GM18508 (cell line): ENCODE measurements at regions not wholly inside any gene's neighbourhood (a gene's known extent, or its start where the extent isn't known, plus 50 kb on each side); places are given as distances from the start of the nearest gene placed in this dataset.

Source experiments
- ATAC-seq: cut with Tn5 transposase; IDR thresholded peaks from one replicate; pipeline ENCODE4 v1.9.1; 2021; ENCODE audit warnings: moderate number of reproducible peaks; ENCODE audit not compliant: insufficient read depth, unreplicated experiment

DNA sequence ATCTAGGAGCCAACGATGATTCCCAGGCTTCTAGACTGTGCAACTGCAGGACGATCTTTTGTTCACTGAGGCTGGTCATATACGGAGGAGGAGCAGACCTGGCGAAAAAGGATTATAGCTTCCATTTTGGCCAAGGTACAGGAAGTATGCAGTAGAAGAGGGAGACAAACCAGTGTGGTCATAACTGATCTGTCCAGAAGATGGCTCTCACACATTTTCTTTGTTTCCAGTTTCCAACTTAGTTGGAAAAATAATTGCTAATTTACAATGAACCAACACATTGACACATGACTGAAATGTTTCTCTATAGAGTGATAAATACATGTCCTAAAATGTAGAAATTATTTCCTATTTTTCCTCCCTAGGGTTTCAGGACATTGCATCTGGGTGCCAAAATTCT is 364.1 kb upstream of the BTBD3 start:
- no peak for ATAC-seq

DNA sequence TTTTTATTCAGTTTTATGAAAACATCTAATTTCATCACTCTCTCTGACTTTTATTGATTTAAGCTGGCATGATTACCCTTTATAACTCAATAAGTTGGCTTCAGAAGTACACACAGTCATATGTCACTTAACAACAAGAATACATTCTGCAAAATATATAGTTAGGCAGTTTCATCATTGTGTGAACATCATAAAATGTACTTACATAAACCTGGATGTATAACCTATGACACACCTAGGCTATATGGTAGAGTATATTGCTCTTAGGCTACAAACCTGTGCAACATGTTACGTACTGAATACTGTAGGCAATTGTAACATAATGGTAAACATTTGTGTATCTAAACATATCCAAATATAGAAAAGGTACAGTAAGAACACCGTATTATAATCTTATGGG is 362.2 kb upstream of the BTBD3 start:
- ATAC-seq = no peak

DNA sequence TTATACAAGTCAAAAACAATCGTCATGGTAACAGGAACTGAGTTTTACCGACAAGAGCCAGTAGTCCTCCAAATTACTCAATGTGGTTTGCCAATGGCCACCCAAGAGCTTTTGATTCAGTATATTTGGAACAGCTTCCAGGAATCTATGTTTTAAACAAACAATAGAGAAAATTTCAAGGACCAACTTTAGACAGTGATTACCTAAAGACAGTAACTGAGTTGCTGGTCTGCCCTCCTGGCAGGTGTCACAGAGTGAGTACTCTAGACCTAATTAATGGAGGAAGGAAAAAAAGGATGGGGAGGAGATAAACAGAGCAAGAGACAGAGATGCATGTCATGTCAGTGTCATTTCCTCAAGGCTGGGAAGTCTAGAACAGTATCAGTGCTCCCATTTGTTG is 361.3 kb upstream of the BTBD3 start:
- ATAC-seq = no peak

DNA sequence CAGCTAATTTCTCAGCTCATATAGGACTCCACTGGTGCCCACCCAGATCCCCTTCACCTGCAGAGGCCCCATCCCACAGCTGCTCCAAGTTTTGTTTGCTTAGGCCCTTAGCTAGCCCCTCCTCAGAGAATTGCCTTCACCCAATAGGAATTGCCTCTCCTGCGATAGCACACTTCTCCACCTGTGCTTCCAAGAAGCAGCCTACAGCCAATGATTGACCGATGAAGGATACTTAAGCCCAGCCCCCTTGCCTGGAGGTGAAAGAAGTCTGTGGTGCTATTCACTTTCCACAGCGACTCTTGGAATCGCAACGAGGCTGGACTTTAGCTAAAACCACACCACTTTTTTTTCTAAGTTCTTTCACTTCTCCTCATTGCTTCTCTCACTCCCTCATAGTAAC is 353.2 kb upstream of the BTBD3 start:
- no peak for ATAC-seq

DNA sequence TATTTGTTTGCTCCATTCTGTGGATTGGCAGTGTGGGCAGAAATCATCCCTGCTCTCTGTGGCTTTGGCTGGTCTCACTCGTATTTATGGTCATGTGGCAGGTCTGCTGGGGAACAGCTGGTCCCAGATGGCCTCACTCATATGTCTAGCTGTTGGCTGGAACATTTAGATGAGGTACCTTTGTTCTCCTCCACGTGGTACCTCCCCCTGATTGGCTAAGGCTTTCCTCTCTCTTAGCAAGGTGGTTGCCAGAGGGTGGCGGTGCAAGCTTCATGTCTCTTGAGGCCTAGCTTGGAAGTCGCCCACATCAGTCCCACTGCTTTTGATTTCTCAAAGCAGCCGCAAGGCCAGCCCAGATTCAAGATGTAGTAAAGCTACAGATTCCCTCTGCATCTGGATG is 348.5 kb upstream of the BTBD3 start:
- no peak for ATAC-seq

DNA sequence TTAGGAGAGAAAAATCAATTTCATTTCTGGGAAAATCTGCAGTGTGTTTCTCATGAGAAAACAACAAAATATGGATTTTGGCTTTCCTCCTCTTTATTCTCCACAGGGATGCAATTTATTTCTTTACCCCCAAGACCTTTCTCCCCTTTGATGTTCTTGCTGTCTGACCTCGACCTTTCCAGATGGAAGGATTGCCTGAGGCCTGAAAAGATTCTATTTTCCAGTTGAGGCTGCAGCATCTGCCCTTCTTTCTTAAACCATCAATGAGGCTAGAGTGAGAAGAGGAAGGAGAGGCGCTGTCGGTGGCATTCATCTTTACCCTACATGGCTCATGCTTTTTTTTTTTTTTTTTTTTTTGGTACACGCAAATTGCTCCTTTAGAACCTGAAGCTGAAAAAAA is 344.2 kb upstream of the BTBD3 start:
- ATAC-seq = no peak

DNA sequence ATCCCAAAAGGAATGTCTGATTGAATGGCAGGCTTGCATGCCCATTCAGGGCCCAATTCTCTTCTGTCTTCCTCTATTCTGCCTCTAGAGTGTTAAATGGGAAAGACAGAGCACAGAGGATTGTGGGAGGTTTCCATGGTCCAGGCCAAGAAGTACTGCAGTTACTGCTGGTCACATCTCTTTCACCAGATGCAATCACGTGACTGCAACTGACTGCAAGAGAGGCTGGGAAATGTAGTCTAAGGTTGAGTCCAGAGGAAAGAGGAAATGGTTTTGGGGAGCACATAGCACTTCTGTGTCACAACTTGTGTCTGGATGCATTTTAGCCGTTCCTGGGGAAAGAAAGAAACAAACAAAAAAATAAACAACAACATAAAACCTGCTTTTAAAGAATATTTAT is 336.4 kb upstream of the BTBD3 start:
- ATAC-seq = no peak

DNA sequence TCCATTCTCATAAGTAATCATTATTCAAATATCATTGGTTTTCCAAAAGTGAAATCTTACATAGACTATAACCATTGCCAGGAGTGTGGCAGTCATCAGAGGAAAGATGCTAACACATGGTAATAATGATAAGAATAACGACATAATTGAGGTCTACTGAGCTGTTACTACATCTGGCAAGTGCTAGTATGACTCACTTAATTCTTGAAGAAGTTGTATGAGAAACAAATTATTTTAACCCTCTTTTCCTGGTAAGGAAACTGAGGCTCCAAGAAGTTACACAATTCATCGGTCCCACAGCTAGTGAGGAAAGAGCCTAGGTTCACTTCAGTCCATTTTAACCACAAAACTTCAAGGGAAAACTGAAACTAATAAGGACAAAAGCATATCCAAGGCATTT is 335.6 kb upstream of the BTBD3 start:
- ATAC-seq = no peak

DNA sequence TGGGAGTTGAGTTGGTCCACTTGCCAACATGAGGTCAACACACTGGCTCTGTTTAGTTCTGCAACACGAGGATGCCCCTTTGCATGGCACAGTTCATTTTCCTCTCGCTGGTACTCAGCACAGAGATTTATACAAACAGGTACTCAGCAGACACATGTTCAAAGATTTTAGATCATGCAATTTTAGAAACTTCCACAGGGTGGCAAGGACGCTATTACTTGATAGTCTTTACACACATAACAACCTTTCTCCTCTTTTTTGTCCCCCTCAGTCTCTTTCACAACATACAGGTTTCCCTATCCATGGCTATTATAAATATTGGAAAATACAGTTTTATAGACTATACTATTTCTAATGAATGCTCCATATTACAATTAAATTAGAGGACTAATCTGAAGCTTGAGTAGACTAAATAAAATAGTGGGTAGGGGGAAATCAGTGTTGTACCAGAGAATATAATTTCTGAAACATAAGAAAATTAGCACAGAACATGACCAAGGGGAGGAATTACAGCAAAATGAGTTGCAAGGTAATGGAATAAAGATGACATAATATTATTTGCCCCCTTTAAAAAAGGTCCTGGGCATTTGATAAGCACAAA is 331.8 kb upstream of the BTBD3 start:
- ATAC-seq = no peak

DNA sequence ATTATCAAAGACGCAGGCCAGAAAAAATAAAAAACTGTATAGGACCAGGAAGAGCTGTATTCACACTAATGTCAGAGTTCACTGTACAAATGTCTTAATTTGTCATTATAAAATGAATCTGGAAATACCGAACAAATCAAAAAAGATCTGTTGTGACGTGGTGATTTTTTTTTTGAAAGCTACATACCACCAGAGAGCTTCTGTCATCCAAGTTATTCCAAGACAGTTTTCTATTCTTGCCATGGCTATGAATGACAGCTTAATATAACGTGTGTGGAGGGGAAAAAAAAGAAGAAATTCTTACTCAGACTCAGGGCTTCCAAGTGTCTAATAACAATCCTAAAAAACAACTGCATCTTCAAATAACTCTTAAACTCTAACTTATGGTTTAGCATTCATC is 328.8 kb upstream of the BTBD3 start:
- no peak for ATAC-seq

DNA sequence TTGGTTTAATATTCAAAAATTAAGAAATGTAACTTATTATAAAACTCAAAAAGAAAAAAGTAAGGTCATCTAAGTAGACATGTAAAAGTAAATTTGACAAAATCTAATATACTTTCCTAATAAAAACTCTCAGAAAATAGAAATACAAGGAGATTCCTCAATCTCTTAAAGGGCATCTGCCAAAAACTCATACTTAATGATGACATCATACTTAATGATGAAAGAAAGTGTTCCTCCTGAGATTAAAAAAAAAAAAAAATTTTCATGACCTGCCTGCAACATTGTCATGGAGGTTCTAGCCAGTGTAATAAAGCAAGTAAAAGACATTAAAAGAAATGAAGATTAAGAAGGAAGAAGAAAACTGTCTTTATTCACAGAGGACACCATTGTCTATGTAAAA is 325.7 kb upstream of the BTBD3 start:
- ATAC-seq = no peak

DNA sequence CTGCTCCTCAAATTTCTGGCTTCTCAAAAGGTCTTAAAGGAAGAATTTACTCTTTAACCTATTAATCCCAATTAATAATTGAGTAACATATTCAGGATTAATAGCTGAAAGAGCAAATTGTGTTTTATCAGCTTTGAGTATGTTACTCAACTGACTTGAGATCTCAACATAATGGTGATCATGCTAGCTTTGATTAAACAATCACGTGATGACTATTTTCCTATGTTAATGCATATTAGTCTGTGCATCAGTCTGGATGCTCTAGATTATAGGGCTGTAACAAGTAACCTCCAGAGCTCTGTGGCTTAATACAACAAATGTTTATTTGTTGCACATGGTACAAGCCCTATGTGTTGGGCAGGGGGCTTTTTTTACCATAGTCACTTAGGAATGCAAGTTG is 313.4 kb upstream of the BTBD3 start:
- no peak for ATAC-seq

DNA sequence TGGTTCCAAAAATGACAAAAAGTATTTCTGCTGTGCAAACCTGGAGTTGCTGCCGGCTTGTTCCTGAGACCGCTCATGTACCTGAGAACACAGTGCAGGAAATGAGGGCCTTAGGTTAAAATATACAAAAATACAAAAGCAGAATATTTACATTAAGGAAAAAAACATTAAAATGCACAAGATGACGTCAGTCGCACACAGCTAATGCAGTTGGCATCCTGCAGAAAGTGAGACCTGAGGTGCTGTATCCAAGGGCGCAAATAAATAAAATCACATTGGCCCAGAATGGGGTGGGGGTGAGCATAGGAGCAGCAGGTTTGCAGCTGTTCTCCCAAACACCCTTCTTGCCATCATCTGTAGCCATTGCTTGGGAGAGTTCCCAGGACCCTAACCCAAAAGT is 310.6 kb upstream of the BTBD3 start:
- ATAC-seq = no peak

DNA sequence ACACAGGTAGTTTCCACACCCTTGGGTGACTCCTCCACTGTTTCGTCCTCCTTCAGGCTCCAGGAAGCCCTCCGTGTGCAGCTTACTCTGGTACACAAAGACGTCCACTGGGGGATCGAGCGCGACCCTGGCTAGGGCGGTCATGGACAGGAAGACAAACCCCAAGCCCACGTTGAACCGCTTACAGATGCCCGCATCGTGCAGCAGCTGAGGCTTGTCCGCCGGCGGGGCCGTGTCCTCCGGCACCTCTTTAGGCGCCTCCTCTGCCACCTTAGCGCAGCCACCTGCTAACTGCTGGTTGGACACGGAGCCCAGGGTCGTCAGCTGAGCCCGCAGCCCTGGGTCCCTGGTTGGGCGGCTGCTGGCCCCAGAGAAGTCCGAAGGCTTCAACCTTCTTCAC is 309.0 kb upstream of the BTBD3 start:
- ATAC-seq = no peak

DNA sequence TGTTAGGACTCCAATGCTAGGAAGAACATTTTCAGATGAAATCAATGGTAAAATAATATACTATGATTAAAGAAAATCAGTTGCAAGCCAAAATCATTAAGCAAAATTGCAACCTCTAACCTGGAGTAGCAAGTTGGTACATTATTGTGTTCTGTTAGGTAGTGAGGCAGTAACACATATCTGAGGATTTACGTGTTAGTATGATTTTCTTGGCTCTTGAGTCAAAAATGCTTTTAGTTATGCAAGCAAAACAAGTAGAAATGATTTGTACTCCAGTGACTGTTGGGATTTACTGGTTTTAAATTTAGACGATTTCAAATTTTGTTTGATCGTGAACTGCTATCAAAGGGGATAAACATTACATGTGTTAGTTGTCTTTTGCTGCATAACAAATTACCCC is 293.0 kb upstream of the BTBD3 start:
- ATAC-seq = no peak

DNA sequence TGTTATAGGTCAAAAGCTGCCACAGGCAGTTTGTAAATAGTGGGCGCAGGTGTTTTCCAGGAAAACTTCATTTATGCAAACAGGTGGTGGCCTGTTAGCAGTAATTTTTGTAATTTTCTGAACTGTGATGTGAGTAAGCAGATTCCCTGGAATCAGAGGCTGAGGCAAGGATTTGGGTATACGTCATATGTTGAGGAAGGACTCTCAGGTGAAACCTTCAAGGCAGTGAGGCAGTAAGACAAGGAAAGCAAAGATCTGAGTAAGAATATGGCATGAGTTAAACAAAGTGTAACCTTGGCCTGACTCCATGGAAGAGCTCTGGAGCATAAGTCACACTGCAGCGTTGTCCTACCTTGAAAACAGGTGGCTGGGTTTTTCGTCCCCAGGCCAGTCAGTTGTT is 291.1 kb upstream of the BTBD3 start:
- ATAC-seq = no peak

DNA sequence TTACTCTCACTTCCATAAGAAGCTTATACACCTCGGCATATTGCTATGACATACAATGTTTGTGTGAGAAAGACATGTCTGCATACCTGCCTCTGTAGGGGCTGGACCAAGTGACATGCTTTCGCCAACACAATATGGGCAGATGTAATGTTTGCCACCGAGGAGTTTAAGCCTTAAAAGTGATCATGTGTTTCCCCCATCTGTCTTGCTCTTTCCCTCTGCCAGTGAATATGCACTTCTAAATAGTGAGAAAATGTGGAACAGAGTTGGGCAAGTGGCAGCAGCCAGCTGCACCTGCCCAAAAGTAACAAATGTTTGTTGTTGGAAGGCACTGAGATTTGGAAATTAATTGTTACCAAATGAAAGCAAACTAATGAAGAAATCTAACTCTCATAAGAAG is 274.8 kb upstream of the BTBD3 start:
- ATAC-seq = no peak

DNA sequence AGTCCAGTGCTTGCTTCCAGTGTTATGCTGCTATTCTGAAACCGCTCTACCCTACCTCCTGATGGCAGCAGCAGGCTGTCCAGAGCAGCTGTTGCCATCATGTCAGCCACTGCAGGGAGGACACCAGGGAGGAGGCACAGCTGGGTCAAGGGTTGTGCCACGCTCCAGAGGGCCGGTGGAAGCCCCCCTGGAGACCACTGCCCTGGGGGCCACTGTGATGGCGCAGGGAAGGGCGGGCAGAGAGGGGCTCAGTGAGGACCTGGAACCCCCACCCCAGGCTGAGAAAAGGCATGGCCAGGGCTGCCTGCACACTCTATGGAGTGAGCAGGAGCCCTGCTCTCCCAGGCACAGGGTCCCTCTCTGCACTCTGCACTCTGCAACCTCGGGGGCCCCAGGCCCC is 271.3 kb upstream of the BTBD3 start:
- ATAC-seq = no peak

DNA sequence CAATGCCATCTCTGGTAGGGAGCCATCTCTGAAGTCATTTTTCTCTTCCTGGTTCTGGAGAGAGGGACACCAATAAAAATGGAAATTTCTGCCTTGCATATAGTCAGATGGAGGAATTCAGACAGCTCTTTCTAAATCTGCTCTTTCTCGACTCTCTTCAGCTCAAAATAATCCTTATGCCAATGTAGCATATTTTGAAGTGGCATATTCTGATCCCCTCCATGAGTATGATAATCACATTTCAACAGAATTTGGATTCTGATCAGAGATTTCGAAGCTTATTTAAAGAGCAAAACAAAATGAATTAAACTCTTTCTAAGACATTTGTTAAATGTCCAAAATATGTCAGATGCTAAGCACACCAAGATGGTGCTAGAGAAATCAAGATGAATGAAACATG is 267.1 kb upstream of the BTBD3 start:
- ATAC-seq = no peak

DNA sequence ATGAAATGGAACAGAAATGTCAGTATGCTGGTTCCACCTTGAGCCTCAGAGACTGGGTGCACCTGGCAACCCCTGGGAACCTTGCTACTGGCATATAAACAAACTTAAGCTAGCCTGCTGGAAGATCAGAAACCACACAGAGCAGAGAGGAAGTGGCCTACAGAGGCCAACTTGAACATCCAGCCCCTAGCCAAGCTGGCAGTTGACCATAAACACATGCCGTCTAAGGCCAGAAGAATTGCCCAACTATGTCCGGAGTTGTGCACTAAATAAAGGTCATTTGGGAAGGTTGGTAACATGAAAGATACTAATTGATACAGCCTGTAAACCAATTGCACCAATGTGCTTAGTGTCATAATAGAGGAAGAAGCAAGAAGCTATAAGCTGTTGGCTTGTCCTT is 266.6 kb upstream of the BTBD3 start:
- no peak for ATAC-seq

DNA sequence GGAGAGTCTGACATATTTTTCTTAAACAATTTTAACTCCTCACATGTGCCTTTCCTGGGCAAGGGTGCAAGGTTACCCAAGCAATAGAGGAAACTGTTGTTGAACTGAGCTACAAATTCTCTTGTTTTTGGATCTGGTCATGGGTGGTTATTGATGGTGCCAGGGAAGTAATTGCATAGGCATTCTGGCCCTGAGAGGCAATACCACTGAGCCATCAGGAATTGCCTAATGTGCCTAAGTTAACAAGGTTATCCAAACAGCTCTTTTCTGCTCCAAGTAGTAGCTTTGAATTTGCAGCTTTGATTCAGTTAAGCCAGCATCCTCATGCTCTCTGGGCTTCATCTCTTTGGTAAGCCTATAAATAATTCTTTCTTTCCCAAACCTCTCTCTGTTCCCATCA is 266.0 kb upstream of the BTBD3 start:
- no peak for ATAC-seq

DNA sequence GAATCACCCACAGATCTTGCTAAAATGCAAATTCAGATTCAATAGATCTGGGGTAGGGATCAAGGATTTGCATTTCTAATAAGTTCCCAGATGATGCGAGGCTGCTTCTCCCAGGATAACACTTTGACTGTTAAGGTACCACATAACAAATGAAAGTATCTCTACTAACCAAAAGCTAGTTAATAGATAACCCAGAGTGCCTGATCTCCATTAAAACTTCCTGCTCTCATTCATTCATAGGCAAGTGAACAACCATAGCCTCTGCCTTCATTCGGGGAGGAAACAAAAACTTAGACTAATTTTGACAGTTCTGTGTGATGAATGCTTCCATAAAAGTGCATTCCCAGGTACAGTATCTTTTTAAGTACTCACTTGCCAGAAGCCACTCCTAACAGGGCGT is 265.6 kb upstream of the BTBD3 start:
- no peak for ATAC-seq

DNA sequence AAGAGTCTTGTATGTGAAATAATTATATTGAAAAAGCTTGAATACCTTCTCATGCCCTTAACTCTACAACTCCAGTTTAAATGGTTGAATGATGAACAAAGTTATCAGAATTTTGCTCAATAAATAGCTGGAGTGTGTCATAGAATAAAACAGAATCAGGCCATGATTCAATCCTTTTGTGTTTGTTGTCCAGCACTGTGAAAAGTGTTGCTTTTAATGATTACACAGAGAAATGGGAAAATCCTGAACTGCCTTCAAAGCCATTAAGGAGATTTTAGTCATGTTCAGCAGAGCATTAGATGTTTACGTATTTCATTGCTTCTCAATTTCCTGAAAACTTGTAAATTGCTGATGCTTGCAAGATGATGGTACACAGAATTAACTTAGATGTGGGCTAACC is 262.9 kb upstream of the BTBD3 start:
- ATAC-seq = no peak
